ENCODE measurements at regions not wholly inside any gene's neighbourhood (a gene's known extent, or its start where the extent isn't known, plus 50 kb on each side); places are given as distances from the start of the nearest gene placed in this dataset.

DNA sequence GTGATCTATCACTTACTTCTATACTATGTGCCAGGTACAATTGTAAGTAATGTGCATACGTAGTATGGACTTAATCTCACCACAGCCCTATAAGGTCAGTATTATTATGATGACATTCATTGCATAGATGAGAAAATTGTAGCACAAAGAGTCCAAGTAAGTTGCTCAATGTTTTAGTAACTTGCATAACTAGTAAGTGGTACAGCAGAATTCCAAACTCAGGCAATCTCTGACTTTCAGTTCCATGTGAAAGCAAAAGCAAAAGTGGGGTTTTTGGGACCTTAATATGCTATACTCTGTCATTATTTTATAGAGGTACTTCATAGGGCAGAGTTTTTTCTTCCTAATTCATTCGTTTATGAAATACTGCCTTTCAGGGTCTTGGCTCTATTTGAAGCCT is 188.8 kb upstream of the VEGFC start:
- TF ChIP-seq TAF1 (IDR thresholded peaks at IDR 0.05; ENCODE audit: borderline replicate concordance, insufficient read depth, low read length) = no peak
- no peak for TF ChIP-seq FOXP2 (optimal IDR thresholded peaks at IDR 0.05; ENCODE audit: borderline replicate concordance, extremely low read depth, extremely low read length, insufficient read depth)
- no peak for TF ChIP-seq POLR2AphosphoS5 (IDR thresholded peaks at IDR 0.05; ENCODE audit: low read depth, low read length)
- TF ChIP-seq, protein P1, sequence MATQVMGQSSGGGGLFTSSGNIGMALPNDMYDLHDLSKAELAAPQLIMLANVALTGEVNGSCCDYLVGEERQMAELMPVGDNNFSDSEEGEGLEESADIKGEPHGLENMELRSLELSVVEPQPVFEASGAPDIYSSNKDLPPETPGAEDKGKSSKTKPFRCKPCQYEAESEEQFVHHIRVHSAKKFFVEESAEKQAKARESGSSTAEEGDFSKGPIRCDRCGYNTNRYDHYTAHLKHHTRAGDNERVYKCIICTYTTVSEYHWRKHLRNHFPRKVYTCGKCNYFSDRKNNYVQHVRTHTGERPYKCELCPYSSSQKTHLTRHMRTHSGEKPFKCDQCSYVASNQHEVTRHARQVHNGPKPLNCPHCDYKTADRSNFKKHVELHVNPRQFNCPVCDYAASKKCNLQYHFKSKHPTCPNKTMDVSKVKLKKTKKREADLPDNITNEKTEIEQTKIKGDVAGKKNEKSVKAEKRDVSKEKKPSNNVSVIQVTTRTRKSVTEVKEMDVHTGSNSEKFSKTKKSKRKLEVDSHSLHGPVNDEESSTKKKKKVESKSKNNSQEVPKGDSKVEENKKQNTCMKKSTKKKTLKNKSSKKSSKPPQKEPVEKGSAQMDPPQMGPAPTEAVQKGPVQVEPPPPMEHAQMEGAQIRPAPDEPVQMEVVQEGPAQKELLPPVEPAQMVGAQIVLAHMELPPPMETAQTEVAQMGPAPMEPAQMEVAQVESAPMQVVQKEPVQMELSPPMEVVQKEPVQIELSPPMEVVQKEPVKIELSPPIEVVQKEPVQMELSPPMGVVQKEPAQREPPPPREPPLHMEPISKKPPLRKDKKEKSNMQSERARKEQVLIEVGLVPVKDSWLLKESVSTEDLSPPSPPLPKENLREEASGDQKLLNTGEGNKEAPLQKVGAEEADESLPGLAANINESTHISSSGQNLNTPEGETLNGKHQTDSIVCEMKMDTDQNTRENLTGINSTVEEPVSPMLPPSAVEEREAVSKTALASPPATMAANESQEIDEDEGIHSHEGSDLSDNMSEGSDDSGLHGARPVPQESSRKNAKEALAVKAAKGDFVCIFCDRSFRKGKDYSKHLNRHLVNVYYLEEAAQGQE (IDR thresholded peaks at IDR 0.05; ENCODE audit: insufficient read depth in 1 of 2, low read depth in 2 of 2, low read length in 2 of 2) = no peak
- TF ChIP-seq SIN3A (IDR thresholded peaks at IDR 0.05; ENCODE audit: borderline replicate concordance, insufficient read depth, low read length) = no peak

GRCh38 chr4:176988226-176988625 is 195.5 kb upstream of the VEGFC start:
- no peak for TF ChIP-seq POLR2AphosphoS5 (IDR thresholded peaks at IDR 0.05; ENCODE audit: low read depth, low read length)
- peak; percentile 59; the same call in 1 of the 2 replicates for TF ChIP-seq SIN3A (IDR thresholded peaks at IDR 0.05; ENCODE audit: borderline replicate concordance, insufficient read depth, low read length)
- peak; percentile 56; the same call in 1 of the 2 replicates for TF ChIP-seq TAF1 (IDR thresholded peaks at IDR 0.05; ENCODE audit: borderline replicate concordance, insufficient read depth, low read length)

- TF ChIP-seq, protein P1 (IDR thresholded peaks at IDR 0.05; ENCODE audit: insufficient read depth in 1 of 2, low read depth in 2 of 2, low read length in 2 of 2) = no peak
- TF ChIP-seq POLR2AphosphoS5 (IDR thresholded peaks at IDR 0.05; ENCODE audit: low read depth, low read length) (no peak), SIN3A (IDR thresholded peaks at IDR 0.05; ENCODE audit: borderline replicate concordance, insufficient read depth, low read length) (no peak), TAF1 (IDR thresholded peaks at IDR 0.05; ENCODE audit: borderline replicate concordance, insufficient read depth, low read length) (no peak), FOXP2 (optimal IDR thresholded peaks at IDR 0.05; ENCODE audit: borderline replicate concordance, extremely low read depth, extremely low read length, insufficient read depth) (no peak)
Observed at GRCh38 chr4:176989186-176989585, 196.5 kb upstream of the VEGFC start.

DNA sequence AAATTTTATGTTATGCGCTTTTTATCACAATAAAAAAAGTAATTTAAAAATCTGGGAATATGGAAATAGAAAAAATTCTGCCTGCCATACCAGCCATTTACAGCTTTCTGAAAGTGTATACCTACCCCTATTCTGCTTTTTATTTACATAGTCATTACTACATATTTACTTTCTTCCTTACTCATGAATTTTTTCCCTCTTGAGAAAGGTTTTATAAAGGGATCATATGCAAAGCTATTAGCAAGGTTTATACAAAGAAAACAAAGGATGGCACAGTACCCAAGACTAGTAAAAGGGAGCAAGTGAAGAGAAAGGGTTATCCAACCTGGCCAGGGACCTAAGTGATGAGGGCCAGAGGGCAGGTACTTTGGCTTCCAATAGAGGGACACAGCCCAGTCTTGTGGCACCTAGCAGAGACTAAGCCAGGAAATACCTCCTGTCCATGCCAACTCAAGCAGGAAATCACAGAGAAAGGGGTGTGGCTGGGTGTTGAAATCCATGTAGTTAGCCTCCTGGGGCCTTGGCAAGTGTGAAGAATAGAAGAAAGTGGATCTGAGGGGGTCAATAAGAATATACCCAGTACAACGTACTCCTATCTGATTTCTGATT is 207.3 kb upstream of the VEGFC start:
- TF ChIP-seq SIN3A (IDR thresholded peaks at IDR 0.05; ENCODE audit: borderline replicate concordance, insufficient read depth, low read length) (no peak), POLR2AphosphoS5 (IDR thresholded peaks at IDR 0.05; ENCODE audit: low read depth, low read length) (no peak), TAF1 (IDR thresholded peaks at IDR 0.05; ENCODE audit: borderline replicate concordance, insufficient read depth, low read length) (no peak), FOXP2 (optimal IDR thresholded peaks at IDR 0.05; ENCODE audit: borderline replicate concordance, extremely low read depth, extremely low read length, insufficient read depth) (no peak)
- TF ChIP-seq, protein P1 (IDR thresholded peaks at IDR 0.05; ENCODE audit: insufficient read depth in 1 of 2, low read depth in 2 of 2, low read length in 2 of 2) = no peak

DNA sequence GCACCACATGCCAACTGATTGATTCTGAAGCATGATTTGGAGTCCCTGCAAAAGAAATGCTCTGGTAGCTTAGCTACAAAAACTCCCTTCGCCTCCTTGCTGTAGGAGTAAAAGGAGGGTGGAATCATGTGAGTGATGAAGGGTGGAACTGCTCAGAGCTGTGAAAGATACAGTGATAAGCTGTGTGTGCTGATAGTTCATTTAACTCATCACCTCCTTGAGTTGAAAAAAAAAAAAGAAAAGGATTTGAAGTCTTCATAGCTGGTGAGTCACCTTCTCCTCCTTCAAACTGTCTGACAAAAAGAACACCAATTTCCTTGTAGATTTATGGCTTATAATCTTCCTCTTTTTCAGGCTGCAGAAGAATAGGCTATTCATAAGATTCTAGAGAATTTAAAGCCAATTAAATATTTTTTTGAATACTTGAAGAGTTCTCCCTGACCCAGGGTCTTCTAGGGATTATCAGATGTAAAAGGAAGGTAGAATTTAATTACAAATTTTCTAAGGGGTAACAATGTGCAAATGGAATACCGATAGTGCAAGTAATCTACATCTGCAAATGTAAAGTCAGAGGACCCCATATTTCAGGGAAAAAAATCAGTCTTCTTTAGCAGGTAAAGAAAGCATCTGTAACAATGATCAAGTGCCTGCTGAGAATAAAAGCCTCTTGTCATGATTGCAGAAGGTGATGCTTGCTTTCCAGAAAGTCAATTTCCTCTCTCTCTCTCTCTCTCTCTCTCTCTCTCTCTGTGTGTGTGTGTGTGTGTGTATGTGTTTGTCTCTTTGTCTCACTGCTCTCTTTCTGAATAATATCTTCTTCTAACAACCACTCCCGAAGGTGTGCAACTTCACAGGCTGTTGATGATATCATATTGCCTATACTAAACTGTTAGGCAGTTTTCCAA is 208.8 kb upstream of the VEGFC start:
- no peak for TF ChIP-seq TAF1 (IDR thresholded peaks at IDR 0.05; ENCODE audit: borderline replicate concordance, insufficient read depth, low read length)

All from PFSK-1 (cell line).